HTR-8/SVneo (cell line): ENCODE measurements at regions not wholly inside any gene's neighbourhood (a gene's known extent, or its start where the extent isn't known, plus 50 kb on each side); places are given as distances from the start of the nearest gene placed in this dataset.
"Not testable (repeated sequence)": the region's sequence is repeated elsewhere in the genome, so short reads cannot be mapped to it uniquely, and the experiment has no call there.

ENCODE experiments used
- DNase-seq: peaks from one replicate; pipeline ENCODE4 v3.0.0; 2011; ENCODE audit warnings: low spot score, mixed read lengths; ENCODE audit not compliant: insufficient read length
- FAIRE-seq: peaks from 2 replicates; lab custom pipeline; 2011; peaks lifted over from hg19 to GRCh38; lab: Jason Lieb, UNC

DNA sequence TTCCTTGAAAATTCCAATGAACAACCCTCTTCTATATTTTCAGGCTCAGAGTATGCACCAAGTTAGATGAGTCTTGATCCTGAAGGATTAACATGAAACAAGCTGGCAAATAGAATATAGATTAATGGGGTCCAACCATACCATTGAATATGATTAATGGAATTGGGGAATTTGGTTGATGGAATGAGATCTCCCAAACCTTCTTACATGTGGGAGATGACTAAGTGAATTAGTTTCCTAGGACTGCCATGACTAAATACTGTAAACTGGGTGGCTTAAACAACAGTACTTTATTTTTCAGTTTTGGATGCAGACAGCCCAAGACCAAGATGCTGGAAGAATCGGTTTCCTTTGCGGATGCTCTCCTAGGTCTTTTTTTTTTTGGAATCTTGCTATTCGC lies 347.0 kb downstream of the QKI start:
- DNase-seq (no peak), FAIRE-seq (no peak)

DNA sequence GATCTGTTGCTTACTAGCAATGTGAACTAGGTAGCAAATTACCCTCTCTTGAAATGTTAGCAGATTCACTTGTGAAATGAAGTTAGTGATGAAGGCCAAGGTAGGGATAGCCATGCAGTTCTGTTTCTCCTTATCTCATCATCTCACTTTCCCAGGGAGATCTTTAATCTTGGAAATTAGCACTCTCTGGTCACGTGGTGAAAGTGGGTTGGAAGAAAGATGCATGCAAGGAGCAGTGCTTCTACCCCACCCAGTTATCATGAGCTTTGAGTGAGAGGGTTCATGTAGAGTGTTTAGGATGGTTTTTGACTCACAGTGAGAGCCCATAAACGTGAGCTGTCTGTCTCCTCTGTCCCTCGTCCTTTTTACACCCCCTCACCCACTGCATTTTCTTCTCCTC lies 346.3 kb downstream of the QKI start:
- no peak for DNase-seq
- FAIRE-seq: no peak

DNA sequence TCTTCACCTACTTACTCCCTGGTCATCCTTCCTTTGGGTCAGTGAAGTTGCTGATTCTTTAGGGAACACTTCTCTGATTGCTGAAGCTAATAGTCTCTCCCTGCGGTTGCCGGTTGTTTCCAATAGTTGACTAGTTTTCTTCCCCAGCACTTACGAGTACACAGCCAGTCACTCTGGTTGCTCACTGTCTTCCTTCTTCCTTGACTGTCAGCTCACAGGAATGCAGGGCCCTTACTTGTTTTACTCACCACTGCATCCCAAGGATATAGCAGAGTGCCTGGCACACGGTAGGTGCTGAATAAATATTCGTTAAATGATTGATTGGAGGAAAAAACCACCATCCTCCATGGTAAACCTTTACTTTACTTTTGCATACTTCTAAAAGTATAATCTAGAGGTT lies 345.0 kb downstream of the QKI start:
- no peak for DNase-seq
- FAIRE-seq: no peak

DNA sequence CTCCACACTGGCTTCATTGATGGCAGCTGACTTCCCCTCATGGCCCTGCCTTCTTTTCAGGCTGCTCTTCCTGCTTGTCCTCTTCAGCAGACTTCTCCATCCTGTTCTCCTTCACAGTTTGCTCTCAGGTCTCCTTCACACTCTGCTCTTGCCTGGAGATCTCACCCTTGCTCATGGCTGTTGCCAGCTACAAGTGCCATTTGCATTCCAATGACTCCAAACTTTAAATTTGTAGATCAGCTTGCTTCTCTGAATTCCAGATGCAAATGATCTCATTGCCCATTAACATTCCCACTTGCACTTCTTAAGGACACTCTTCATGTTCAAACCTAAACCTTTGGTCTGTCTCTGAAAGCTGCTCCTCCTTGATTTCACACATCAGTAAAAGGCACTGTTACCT lies 343.0 kb downstream of the QKI start:
- FAIRE-seq (no peak), DNase-seq (no peak)

DNA sequence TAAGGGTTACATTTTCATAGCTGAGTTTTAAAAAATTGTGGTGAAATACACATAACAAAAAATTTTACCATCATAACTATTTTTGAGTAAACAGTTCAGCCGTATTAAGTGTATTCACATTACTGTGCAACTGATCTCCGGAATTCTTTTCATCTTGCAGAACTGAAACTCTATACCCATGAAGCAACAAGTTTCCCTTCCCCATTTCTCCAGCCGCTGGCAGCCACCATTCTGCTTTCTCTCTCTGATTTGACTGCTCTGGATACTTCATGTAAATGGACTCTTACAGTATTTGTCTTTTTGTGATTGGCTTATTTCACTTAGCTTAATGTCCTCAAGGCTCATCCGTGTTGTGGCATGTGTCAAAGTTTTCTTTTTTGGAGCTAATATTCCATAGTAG lies 341.6 kb downstream of the QKI start:
- DNase-seq (no peak), FAIRE-seq (no peak)

DNA sequence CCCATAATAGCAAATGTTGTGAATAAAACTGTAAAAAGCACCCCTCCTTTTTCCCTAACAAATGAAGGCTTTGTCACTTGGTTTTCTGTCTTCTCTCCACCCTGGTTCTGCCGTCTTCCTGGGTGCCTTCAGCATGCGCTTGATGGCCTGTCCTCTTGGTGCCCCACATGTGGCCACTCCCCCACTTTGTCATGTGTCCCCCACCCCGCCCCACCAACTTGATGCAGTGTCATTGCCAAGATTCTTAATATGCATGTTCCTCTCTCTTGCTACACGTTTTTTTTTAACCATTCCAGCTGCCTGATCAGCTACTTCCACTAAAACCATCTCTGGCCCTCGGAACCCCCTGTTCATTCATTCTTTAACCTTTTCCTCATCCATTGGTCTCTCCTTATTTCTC lies 340.3 kb downstream of the QKI start:
- DNase-seq: no peak
- no peak for FAIRE-seq

DNA sequence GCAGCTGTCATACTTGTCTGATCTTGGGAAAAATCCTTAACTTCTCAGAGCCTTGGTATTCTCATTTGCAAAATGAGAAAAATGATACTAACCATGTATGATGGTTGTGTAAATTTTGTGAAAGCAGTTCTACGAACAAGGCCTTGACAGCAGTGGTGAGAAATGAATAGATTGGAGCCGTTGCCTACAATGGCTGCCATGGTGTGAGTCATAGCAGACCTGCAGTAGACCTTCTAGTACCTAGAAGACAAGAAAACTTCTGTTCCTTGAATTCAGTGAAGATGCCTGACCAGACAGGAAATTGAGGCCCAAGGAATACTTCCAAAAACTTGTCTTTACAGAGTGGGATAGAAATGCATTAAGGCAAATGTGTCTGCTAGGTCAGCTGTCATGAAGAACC lies 338.9 kb downstream of the QKI start:
- FAIRE-seq (no peak), DNase-seq (no peak)

DNA sequence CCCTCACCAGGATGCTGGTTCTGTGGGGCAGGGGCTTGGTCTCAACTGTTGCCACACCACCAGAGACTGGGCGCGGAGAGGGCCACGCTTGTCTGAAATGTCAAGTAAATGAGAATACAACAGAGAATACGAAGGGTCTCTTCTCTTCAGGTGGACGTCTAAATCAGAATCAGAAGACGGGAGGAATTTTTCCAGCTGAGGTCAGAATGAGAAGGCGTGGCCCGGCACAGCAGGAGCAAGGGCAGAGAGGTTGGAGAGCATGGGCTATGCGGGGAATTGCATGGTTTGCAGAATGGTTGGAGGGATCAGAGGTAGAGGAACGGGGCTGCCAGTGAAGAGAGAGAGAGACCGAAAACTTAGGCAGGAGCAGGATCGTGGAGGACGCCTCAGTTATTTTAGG lies 337.9 kb downstream of the QKI start:
- FAIRE-seq (no peak), DNase-seq (no peak)

DNA sequence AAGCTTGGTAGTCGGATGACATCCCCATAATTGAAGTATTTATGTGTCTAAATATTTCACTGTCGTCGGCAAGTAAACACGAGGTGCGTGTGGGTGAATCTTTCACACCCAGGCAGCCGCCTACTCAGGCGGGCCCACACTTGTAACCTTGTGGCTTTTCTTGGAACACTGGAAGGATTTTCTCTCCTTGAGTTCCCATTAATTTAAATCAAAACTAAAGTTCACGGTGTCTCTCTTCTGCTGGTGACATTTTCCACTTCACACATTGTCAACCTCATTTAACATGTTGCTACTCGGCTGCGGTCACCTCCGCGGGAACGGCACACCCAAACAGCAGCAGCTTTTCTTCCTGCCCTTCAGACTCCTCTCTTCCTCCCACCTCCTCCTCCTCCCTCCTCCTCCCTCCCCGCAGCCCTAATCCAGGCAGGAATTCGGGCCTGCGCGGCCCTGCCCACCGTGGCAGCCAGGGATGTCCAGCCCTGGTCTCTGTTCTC lies 336.6 kb downstream of the QKI start:
- DNase-seq (no peak), FAIRE-seq (no peak)

DNA sequence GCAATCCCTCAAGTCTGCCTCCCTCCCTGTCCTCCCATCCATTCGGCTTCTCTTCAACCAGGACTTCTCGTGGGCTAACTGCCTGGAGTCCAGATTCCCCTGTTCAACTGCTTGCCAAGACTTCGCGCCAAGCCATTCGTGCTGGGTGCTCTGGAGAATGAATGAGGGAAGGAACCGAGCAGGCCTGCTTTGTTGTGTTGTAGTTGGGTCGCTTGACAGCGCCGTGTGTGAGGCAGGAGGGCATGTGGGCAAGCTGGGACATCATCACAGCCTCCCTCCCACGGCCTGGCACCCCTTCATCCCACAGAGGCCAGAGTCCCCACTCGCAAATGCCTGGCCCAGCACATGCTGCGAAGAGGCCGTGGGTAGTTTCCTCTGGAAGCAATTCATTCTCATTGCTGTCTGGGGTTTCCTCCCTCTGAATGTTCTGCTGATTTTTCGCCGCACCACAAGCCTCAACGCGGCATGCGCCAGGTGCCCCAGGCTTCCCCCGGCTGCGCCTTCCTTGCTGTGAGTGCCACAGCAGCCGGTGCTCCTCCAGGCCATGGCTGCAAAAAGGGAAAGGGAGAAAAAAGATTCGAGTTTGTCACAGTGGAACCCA lies 336.0 kb downstream of the QKI start:
- FAIRE-seq (no peak), DNase-seq (no peak)

DNA sequence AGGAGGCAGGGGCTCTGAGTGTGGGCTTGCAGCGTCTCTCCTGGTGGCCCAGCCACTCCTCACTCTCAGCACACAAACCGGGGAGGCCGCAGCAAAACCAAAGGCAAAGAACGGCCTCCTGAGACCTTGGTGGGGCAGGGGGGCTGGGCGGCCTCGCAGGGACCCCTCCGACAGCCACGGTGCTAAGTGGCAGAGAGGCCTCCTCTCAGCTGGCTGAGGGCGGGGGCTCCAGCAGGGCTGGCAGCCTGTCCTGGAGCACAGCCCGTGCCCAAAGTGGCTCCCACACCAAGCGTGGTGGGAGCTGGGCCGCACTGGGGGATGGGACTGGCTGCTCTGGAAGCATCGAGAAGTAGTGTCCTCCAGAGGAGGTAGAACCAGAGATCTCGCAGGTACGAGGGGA lies 334.4 kb downstream of the QKI start:
- FAIRE-seq (no peak), DNase-seq (no peak)

DNA sequence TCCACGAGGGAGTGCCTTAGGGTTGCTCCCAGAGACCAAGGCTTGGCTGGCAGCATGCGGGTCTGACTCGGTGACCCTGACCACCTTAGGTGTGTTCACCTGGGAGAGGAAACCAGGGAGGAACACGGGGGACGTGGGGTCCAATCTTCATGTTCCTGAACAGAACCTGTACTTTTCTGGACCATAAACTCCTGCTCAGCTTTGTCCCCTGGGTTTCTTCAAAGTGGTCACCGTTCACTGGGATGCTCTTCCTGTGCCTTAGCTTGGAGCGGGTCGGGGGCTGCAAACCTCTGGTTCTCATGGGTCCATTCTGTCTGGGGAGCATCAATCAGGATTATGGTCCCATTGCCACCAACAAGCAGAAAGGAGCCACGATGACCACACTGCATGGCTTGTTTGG lies 333.5 kb downstream of the QKI start:
- FAIRE-seq: no peak
- DNase-seq: no peak

DNA sequence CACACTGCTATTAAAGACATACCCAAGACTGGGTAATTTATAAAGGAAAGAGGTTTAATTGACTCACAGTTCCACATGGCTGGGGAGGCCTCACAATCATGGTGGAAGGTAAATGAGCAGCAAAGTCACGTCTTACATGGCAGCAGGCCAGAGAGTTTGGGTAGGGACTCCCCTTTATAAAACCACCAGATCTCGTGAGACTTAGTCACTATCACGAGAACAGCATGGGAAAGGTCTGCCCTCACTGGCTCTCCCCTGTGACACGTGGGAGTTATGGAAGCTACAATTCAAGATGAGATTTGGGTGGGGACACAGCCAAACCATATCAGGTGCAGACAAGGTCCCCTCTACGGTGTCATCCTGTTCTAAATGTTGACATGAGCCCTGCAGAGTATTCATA lies 332.5 kb downstream of the QKI start:
- DNase-seq, FAIRE-seq: not testable (repeated sequence)

DNA sequence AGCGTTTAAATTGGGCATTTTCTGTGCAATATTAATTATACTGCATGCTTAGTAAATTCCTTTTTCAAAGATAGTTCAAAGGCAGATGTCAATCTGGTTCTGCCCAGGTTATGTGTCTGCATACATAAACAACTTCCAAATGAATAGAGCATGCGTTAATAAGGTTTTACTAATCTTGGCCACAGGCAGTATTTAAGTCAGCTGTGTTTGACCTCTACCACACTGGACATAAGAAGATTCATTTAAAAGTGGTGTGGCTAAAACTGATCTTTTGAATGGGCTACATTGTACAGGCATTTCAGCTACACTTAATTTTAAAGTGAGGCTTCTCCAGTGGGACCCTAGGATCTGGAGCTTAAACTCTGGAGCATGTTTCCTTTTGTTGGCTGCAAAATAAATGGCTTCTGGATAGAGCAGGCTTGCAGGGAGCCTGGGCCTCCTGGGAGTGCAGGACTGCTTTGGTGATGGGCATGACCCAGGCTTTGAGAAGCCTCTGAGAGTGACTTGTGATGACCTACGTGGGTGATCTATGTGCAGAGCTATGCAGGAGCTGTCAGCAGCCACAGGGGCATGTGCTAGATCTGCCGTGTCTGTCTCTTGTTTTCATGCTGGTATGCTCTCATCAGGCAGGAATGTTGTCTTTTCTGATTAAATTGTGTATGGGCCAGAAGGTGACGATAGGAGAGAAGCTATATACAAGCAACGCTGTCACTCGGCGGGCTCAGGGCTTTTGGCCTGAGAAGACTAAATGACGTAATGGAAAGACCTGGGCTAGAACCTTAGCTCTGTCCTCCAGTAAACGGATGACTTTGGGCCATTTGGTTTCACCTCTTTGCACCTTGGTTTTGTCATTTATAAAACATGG lies 331.2 kb downstream of the QKI start:
- FAIRE-seq: peak; percentile 96
- DNase-seq: peak; percentile 92

DNA sequence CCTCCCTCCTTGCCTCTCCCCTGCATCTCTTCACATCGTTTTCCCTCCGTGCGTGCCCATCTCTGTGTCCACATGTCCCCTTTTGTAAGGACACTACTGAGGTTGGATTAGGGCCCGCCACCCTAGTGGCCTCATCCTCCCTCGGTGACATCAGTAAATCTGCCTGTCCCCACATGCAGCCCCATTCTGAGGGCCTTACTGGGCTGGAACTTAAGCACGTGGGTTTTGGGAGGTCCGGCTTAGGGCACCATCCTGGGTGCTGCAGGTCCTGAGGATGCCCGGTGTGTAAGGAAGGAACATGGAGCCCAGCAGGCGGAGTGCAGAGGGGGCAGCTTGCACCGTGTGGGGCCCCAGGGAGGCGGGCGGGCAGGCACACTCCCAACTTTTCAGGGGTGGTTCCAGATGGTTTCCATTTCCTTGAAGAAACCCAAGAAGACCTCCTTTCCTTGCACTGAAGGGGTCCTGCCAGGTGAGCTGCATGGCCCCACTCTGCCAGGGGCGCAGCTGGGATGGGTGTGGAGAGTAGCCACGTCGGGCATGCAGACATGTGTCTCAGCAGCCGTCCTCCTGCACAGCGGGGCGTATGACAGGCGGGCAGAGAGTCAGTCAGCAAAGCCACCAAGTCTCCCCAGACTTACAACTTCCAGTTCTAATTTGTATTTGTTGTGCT lies 329.9 kb downstream of the QKI start:
- DNase-seq (no peak), FAIRE-seq (no peak)

DNA sequence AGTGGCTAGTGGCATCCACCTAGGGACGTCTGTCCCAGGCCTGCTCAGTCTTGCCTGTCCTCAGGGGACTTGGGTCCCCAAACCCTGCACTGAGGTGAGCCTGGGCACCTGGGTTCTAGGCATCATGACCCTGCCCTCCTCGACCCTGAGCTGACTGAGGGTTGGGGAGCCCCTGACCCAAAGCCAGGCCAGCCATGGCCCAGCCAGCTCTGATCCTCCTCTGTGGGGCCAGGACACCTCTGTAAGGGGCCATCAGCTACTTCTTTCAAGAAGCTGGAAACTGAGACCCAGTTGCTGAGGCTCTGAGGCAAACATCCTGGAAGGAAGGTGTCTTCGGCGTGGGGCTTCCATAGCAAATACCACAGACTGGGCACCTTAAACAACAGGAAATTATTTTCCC lies 329.3 kb downstream of the QKI start:
- no peak for DNase-seq
- FAIRE-seq: no peak

DNA sequence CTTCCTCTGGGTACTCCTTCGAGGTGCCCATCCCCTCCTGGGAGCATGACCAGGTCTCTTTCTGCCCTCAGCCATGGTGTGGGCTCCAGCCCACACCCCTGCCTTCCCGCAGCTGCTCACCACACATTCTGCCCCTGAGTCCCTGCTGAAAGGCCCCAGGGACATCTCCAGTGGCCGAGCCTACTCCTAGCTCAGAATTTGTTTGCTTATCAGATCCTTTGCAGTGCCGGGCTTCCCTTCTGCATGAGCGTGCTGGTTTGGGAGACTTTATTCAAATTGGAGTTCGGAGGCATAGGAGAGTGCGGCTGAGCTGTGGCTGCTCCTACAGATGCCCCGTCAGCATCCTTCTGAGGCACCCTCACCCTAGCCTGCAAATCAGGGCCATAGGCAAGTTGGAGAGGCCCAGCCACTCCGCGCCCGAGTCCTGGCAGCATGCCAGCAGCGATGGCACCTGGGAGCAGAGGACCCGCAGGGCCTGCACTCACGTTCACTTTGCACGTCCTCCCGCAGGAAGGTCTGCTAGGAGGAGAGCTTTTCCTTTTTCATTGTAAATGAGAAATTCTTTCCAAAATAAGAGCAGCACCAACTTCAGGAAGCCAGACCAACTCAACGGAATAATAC lies 327.3 kb downstream of the QKI start:
- FAIRE-seq (no peak), DNase-seq (no peak)

DNA sequence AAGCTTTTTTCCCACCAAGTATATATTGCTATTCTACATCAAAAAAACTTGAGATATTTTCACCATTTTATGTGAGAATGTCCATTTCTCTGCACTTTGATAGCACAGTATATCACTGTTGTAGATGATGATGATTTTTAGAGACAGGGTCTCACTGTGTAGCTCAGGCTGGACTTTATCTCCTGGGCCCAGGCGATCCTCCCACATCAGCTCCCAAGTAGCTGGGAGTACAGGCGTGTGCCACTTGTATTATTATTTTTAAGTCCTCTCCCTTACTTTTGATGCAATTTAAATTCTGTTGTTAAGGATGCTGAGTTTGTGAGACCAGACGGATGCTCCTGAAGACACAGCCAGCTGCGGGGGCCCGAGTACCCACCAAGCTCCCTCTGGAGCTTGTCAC lies 326.8 kb downstream of the QKI start:
- FAIRE-seq (no peak), DNase-seq (no peak)

DNA sequence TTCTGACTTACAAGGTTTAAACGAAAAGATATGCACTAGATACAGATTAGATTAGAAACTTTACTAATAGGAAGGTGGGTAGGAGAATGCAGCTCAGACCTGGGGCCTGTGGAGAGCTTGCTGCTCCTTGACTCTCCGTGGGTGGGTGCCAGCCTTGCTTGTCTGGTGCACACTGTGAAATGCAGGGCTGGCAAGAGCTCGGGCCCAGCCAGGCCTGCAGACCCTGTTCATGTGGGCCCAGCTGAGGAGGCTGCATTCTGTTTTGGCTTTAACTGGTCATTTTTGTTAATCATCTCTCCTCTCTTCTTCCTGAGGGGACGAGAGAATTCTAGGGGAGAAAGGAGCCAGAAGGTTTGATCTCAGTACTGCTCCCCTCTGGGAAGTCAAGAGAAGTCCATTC lies 325.4 kb downstream of the QKI start:
- no peak for FAIRE-seq

DNA sequence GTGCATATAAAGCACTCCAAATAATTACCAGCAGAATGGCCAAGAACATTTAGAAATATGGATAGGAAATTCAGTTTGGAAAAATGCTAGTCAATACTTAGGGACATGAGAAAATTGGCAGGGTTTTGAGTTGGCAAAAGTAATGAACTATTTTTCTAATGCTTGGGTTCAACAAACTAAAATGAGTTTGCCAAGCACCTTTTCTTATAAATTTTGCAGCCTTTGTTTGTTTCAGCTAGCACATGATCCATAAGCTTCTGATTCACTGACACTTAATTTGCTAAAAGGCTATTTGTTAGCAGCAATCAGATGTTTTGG lies 324.8 kb downstream of the QKI start:
- FAIRE-seq: no peak
- DNase-seq: no peak

More for the DNA sequence above, 325.4 kb downstream of the QKI start:
- DNase-seq: no peak
